ENCODE measurements at regions not wholly inside any gene's neighbourhood (a gene's known extent, or its start where the extent isn't known, plus 50 kb on each side); places are given as distances from the start of the nearest gene placed in this dataset.

DNA sequence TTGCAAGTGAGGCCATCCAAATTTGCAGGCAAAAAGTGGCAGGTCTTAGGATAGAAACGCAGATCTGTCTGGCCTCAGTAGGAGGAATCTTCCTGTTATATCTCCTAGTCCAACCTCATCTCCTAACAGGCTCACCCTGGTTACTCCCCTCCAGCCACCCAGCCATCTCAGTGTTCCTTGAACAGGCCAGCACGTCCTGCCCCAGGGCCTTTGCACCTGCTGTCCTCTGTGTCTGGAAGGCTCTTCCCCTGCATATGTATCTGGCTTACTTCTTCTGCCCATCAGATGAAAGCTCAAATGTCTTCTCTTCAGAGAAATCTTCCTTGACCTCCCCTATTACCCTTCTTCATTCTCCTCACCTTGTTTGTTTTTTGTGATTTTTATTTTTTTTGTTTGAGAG is 107.3 kb upstream of the ALDH1B1 start:
- no peak for DNase-seq (ENCODE audit: low spot score)

GRCh38 chr9:38284588-38285051 is 107.9 kb upstream of the ALDH1B1 start:
- DNase-seq (ENCODE audit: low spot score), result no peak

GRCh38 chr9:38284039-38284575 is 108.4 kb upstream of the ALDH1B1 start:
- DNase-seq (ENCODE audit: low spot score), result no peak

- DNase-seq (ENCODE audit: low spot score), result no peak
Observed at GRCh38 chr9:38282756-38283155, 109.7 kb upstream of the ALDH1B1 start.

GRCh38 chr9:38281917-38282316 is 110.6 kb upstream of the ALDH1B1 start:
- no peak for DNase-seq (ENCODE audit: low spot score)

GRCh38 chr9:38281196-38281595 is 111.3 kb upstream of the ALDH1B1 start:
- no peak for DNase-seq (ENCODE audit: low spot score)

DNA sequence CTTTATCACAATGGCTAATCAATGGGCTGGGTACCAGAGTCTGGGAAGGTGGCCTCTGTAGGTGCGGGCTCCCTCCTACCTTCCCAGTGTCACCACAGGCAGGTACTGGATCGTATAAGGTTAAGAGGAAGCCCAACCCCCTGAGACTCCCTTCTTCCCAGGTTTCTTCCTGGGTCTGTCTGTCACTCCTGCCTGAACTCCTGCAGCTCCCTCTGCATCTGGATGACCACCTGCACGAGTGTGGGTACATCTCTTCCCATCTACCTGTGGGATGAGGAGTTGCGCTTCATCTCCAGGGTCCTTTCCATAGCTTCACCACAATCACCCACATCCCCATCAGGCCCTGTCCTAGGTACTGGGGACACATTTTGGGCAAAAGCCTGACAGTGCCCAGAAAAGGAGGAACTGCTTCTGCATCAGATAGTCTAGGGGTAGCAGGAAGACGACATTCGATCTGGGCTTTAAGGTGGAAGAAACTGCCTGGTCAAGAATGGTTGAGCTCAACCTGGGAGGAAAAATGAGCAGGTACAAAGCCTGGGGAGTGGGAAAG is 112.2 kb upstream of the ALDH1B1 start:
- no peak for DNase-seq (ENCODE audit: low spot score)

GRCh38 chr9:38278931-38279679 is 113.4 kb upstream of the ALDH1B1 start:
- no peak for DNase-seq (ENCODE audit: low spot score)

DNA sequence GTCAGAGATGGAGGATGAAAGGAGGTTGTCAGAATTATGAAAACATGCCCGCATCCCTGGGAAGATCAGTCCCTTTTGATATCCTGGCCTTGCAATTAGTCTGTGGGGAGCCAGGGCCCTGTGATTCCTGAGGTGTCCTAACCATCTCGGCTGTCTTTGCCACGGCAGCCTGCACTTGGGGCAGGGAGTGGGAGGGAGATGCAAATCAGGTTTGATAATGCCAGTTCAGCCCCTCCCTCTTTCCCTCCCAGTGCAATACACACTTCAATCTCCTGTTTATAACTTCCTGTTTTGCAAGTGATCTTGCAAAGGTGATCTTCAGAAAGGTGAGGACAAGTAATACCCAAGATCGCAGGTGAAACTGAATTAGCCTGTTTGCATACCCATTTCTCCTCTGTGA is 114.0 kb upstream of the ALDH1B1 start:
- no peak for DNase-seq (ENCODE audit: low spot score)

DNA sequence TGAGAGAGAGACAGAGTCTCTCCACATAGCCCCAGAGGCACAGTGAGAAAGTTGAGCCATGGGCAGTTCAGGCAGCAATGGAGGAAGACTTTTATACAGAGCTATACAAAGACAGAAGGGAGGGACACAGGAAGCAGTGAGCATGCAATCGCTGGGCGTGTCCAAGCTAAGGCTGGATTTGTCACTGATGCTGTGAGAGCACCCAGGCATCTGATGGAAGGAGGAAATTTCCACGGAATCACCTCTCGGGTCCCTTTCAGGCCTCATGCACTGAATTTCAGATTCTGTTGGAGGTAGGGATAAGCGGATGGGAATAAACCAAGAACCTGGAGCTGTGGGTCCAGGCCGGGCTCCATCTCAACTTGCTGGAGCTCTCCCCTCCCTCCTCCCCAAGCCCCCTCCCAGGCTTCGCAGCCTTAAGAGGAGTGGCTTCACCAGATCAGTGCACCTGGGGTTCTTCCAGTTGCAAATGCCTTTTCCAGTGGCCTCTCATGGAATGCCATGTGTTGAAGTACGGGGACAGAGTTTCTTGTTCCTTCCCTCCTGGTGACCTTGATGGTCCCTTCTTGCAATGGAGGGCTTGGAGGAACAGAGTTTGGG is 114.8 kb upstream of the ALDH1B1 start:
- no peak for DNase-seq (ENCODE audit: low spot score)

- no peak for DNase-seq (ENCODE audit: low spot score)
Observed at GRCh38 chr9:38276771-38277439, 115.6 kb upstream of the ALDH1B1 start.

GRCh38 chr9:38274800-38275199 is 117.7 kb upstream of the ALDH1B1 start:
- no peak for DNase-seq (ENCODE audit: low spot score)

- DNase-seq (ENCODE audit: low spot score), result no peak
Observed at GRCh38 chr9:38272710-38273109, 119.8 kb upstream of the ALDH1B1 start.

GRCh38 chr9:38271666-38272241 is 120.7 kb upstream of the ALDH1B1 start:
- DNase-seq (ENCODE audit: low spot score), result no peak

- no peak for DNase-seq (ENCODE audit: low spot score)
Observed at GRCh38 chr9:38269775-38270174, 122.7 kb upstream of the ALDH1B1 start.

GRCh38 chr9:38263532-38263931 is 129.0 kb upstream of the ALDH1B1 start:
- no peak for DNase-seq (ENCODE audit: low spot score)

GRCh38 chr9:38259519-38260218 is 132.8 kb upstream of the ALDH1B1 start:
- DNase-seq (ENCODE audit: low spot score), result no peak

- no peak for DNase-seq (ENCODE audit: low spot score)
Observed at GRCh38 chr9:38259056-38259455, 133.4 kb upstream of the ALDH1B1 start.

DNA sequence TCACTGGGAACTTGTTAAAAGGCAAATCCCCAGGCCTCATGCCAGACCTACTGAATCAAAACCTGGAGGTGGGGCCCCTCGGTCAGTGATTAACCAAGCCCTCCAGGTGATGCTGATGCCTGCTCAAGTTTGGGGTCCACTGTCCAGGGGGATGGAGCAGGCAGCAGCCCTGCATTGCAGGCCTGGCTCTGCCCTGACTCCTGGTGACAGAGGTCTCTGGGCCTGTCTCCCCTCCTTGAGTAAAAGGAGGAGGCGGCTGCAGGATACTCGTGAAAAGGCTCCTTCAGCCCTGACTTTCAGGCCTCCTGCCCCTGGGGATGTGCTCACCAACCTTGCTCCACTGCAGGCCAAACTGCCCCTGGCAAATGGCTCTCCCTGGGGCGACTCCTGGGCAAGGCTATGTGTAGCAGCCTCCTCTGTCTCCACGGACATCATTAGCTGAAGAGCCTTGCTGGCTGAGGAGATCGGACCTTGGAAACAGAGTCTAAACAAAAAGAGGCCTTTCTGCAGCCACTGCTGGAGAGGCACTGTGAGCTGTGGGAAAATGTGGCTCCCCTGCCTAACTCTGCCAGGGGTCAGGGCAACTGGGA is 134.8 kb upstream of the ALDH1B1 start:
- no peak for DNase-seq (ENCODE audit: low spot score)

DNA sequence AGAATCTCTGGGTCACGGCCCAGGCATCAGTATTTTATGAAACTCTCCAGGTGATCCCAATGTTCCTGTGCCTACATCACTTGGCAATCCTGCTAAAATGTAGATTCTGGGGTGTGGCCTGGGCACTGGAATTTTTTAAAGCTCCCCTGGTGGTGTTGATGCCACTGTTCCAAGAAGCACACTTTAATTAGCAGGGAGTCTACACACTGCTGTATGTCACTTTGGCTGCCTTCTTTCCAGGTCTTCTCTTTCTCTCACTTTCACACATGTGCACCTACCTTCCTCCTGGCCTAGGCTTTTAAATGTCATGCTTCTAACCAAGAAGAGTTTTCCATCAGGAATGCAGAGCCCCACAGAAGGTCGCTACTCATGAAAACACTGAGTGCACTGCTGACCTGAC is 136.0 kb upstream of the ALDH1B1 start:
- no peak for DNase-seq (ENCODE audit: low spot score)

GRCh38 chr9:38255599-38255998 is 136.9 kb upstream of the ALDH1B1 start:
- no peak for DNase-seq (ENCODE audit: low spot score)

All from COLO829 (cell line).